ENCODE measurements at regions not wholly inside any gene's neighbourhood (a gene's known extent, or its start where the extent isn't known, plus 50 kb on each side); places are given as distances from the start of the nearest gene placed in this dataset.

GRCh38 chr14:21880918-21881317 lies 207.3 kb upstream of the OR4E1 start:
- Histone ChIP-seq H3K27me3 (no peaks in the 10 kb centered on the region), H3K4me1 (no peaks in the 10 kb centered on the region), H3K4me3 (no peak overlapping the region), H3K27ac (no peak overlapping the region), H3K36me3 (no peaks in the 10 kb centered on the region), H3K9me3 (no peaks in the 10 kb centered on the region)
- no peak for DNase-seq
- ATAC-seq, result no peak
- in situ Hi-C loops (cut with MboI; ENCODE audit: low sequenced_read_pairs in 4 of 4), result no loop called here
- TF ChIP-seq CTCF (IDR thresholded peaks at IDR 0.05 in 4 of 5, conservative IDR thresholded peaks at IDR 0.05 in 1 of 5), result no peak
- TF ChIP-seq POLR2A (IDR thresholded peaks at IDR 0.05), result no peak
- intact Hi-C loops (cut with DNase I; ENCODE audit: low total_unique reads), result no loop called here

DNA sequence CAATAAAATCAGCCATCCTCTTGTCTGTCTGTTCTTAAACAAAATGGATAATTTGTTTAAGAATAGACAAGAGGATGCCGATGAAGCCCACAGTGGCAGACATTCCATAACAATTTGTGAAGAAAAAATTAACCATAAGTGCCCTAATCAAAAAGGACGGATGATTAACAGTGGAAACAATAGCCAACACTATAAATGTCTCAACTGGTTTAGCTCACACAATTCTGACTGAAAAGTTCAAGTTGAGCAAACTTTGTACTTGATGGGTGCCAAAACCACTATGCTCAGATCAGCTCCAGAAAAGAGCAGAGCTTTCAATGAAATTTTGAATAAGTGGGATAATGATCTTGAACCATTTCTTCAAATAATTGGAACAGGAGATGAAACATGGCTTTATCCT lies 202.2 kb upstream of the OR4E1 start:
- no peaks in the 10 kb centered on the region for H3K9me3 ChIP-seq
- H3K27me3 ChIP-seq, result no peaks in the 10 kb centered on the region
- in situ Hi-C loops (cut with MboI; ENCODE audit: low sequenced_read_pairs in 4 of 4), result no loop called here
- DNase-seq, result no peak
- no peak for ATAC-seq
- H3K4me1 ChIP-seq, result no peaks in the 10 kb centered on the region
- H3K36me3 ChIP-seq, result no peaks in the 10 kb centered on the region
- H3K4me3 ChIP-seq, result no peak overlapping the region
- TF ChIP-seq POLR2A (IDR thresholded peaks at IDR 0.05) (no peak), CTCF (IDR thresholded peaks at IDR 0.05 in 4 of 5, conservative IDR thresholded peaks at IDR 0.05 in 1 of 5) (no peak)
- H3K27ac ChIP-seq, result no peak overlapping the region
- intact Hi-C loops (cut with DNase I; ENCODE audit: low total_unique reads), result no loop called here

DNA sequence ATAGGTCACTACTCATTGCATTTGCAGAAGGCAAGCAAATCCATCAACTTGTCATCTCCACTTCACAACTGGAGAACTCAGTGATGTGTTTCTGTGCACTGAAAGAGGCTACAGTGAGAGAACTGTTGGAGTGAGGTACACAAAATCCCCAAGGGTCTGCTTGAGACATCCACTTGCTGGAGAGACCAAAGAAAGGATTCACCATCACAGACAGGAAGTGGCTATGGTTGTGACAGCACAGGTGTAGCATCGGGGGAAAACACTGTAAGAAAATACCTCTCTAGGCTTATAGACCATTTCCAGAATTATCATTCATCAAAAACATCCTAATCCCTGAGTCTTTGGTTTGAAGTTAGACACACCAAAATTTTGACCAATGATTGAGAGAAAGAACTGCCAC lies 201.3 kb upstream of the OR4E1 start:
- no peaks in the 10 kb centered on the region for H3K27me3 ChIP-seq
- H3K27ac ChIP-seq, result no peak overlapping the region
- in situ Hi-C loops (cut with MboI; ENCODE audit: low sequenced_read_pairs in 4 of 4), result no loop called here
- intact Hi-C loops (cut with DNase I; ENCODE audit: low total_unique reads), result no loop called here
- DNase-seq (no peak), ATAC-seq (no peak)
- TF ChIP-seq POLR2A (IDR thresholded peaks at IDR 0.05), result no peak
- no peak for TF ChIP-seq CTCF (IDR thresholded peaks at IDR 0.05 in 4 of 5, conservative IDR thresholded peaks at IDR 0.05 in 1 of 5)
- no peaks in the 10 kb centered on the region for H3K4me1 ChIP-seq
- H3K9me3 ChIP-seq, result no peaks in the 10 kb centered on the region
- H3K36me3 ChIP-seq, result no peaks in the 10 kb centered on the region
- no peak overlapping the region for H3K4me3 ChIP-seq

- H3K9me3 ChIP-seq, result no peaks in the 10 kb centered on the region
- H3K27ac ChIP-seq, result no peak overlapping the region
- H3K4me3 ChIP-seq, result no peak overlapping the region
- H3K4me1 ChIP-seq, result no peaks in the 10 kb centered on the region
- H3K36me3 ChIP-seq, result no peaks in the 10 kb centered on the region
- intact Hi-C loops (cut with DNase I; ENCODE audit: low total_unique reads) (no loop called here), in situ Hi-C loops (cut with MboI; ENCODE audit: low sequenced_read_pairs in 4 of 4) (no loop called here)
- ATAC-seq (no peak), DNase-seq (no peak)
- TF ChIP-seq CTCF (IDR thresholded peaks at IDR 0.05 in 4 of 5, conservative IDR thresholded peaks at IDR 0.05 in 1 of 5) (no peak), POLR2A (IDR thresholded peaks at IDR 0.05) (no peak)
- no peaks in the 10 kb centered on the region for H3K27me3 ChIP-seq
Measured at GRCh38 chr14:21874167-21874566, 200.5 kb upstream of the OR4E1 start.

- Histone ChIP-seq H3K27ac (no peak overlapping the region), H3K36me3 (no peaks in the 10 kb centered on the region), H3K9me3 (no peaks in the 10 kb centered on the region), H3K4me3 (no peak overlapping the region), H3K27me3 (no peaks in the 10 kb centered on the region), H3K4me1 (no peaks in the 10 kb centered on the region)
- ATAC-seq (no peak), DNase-seq (no peak)
- in situ Hi-C loops (cut with MboI; ENCODE audit: low sequenced_read_pairs in 4 of 4), result no loop called here
- no peak for TF ChIP-seq POLR2A (IDR thresholded peaks at IDR 0.05)
- no peak for TF ChIP-seq CTCF (IDR thresholded peaks at IDR 0.05 in 4 of 5, conservative IDR thresholded peaks at IDR 0.05 in 1 of 5)
- intact Hi-C loops (cut with DNase I; ENCODE audit: low total_unique reads), result no loop called here
Measured at GRCh38 chr14:21868442-21869046, 194.9 kb upstream of the OR4E1 start.
